H1 (cell line): ENCODE measurements at regions not wholly inside any gene's neighbourhood (a gene's known extent, or its start where the extent isn't known, plus 50 kb on each side); places are given as distances from the start of the nearest gene placed in this dataset.

Source experiments
- CTCF ChIA-PET: fragments of 300-600 bp; sonication (Branson Sonifier 250); formaldehyde crosslinking; loops from one replicate; lab custom pipeline; 2021; ENCODE audit not compliant: partially characterized antibody; lab: Charles Lee
- POLR2A ChIA-PET: fragments of 300-600 bp; sonication (Branson Sonifier 250); formaldehyde crosslinking; loops from one replicate; lab custom pipeline; 2021; ENCODE audit warnings: inconsistent platforms; ENCODE audit not compliant: partially characterized antibody; lab: Charles Lee
- DNase-seq, 2 experiments: peaks; one replicate each; pipeline versions ENCODE4 v3.0.0 to v3.0.0-alpha.2; 2010 to 2022; ENCODE audit warnings: low spot score in 2 of 2, low read depth in 1 of 2, mixed read lengths in 1 of 2
- FAIRE-seq: peaks from 2 replicates; lab custom pipeline; 2011; peaks lifted over from hg19 to GRCh38; lab: Jason Lieb, UNC
- H2AFZ ChIP-seq: 2 replicates; pipeline ENCODE4 v1.8.1; 2012; ENCODE audit warnings: low read length, inconsistent platforms
- H2AK5ac ChIP-seq: 2 replicates; pipeline ENCODE4 v1.6.1; 2013; ENCODE audit warnings: low read depth, low read length
- H2BK120ac ChIP-seq: replicated peaks from 2 replicates; pipeline ENCODE3; 2013; ENCODE audit warnings: low read depth, low read length, inconsistent platforms
- H2BK12ac ChIP-seq: 2 replicates; pipeline ENCODE4 v1.6.1; 2013; ENCODE audit warnings: low read depth, low read length
- H2BK15ac ChIP-seq: 2 replicates; pipeline ENCODE4 v1.6.1; 2013; ENCODE audit warnings: low read length
- H2BK20ac ChIP-seq: 2 replicates; pipeline ENCODE4 v1.6.1; 2013; ENCODE audit warnings: low read length
- H2BK5ac ChIP-seq: 2 replicates; pipeline ENCODE4 v1.6.1; 2013; ENCODE audit warnings: low read depth, low read length
- H3K14ac ChIP-seq: 2 replicates; pipeline ENCODE4 v1.6.1; 2013; ENCODE audit warnings: inconsistent platforms; ENCODE audit not compliant: insufficient read length
- H3K18ac ChIP-seq: 2 replicates; pipeline ENCODE4 v1.6.1; 2013; ENCODE audit warnings: low read length; ENCODE audit errors: extremely low read depth
- H3K23ac ChIP-seq: 2 replicates; pipeline ENCODE4 v1.6.1; 2013; ENCODE audit warnings: inconsistent platforms; ENCODE audit not compliant: insufficient read length
- H3K23me2 ChIP-seq: 2 replicates; pipeline ENCODE4 v1.6.1; 2013; ENCODE audit warnings: low read depth, low read length
- H3K27ac ChIP-seq: 2 replicates; pipeline ENCODE4 v1.6.1; 2011; ENCODE audit warnings: low read depth, low read length, inconsistent platforms
- H3K27me3 ChIP-seq, 4 experiments: replicated peaks in 1 of 4; 1 replicate in 1 of 4; 2 replicates in 3 of 4; pipeline versions ENCODE4 v1.6.1 to v1.8.1; 2011 to 2013; ENCODE audit warnings: low read length in 3 of 4, mild to moderate bottlenecking in 3 of 4, inconsistent platforms in 2 of 4, mixed read lengths in 2 of 4, moderate library complexity in 1 of 4; ENCODE audit not compliant: control insufficient read depth in 3 of 4, insufficient read depth in 3 of 4; ENCODE audit errors: extremely low read depth in 1 of 4
- H3K36me3 ChIP-seq, 4 experiments: 2 replicates each; pipeline versions ENCODE4 v1.6.1 to v1.8.1; 2011 to 2013; ENCODE audit warnings: mild to moderate bottlenecking in 4 of 4, low read length in 3 of 4, moderate library complexity in 2 of 4, control low read depth in 1 of 4, inconsistent platforms in 1 of 4; ENCODE audit not compliant: insufficient read depth in 4 of 4, control insufficient read depth in 2 of 4
- H3K4ac ChIP-seq: replicated peaks from 2 replicates; pipeline ENCODE3; 2013; ENCODE audit warnings: low read length, low read depth, mixed read lengths, inconsistent platforms; ENCODE audit not compliant: insufficient read length
- H3K4me1 ChIP-seq, 4 experiments: replicated peaks in 1 of 4; 1 replicate in 1 of 4; 2 replicates in 3 of 4; pipeline versions ENCODE4 v1.6.1 to v1.8.1; 2011 to 2013; ENCODE audit warnings: low read length in 3 of 4, inconsistent platforms in 2 of 4, mixed read lengths in 1 of 4; ENCODE audit not compliant: insufficient read depth in 4 of 4, control insufficient read depth in 3 of 4
- H3K4me2 ChIP-seq, 2 experiments: 2 replicates each; pipeline versions ENCODE4 v1.6.1 to v1.8.1; 2011 to 2013; ENCODE audit warnings: low read depth in 2 of 2, low read length in 2 of 2, control low read depth in 1 of 2, inconsistent platforms in 1 of 2, mild to moderate bottlenecking in 1 of 2; ENCODE audit not compliant: insufficient read depth in 1 of 2
- H3K4me3 ChIP-seq, 4 experiments: fragments of 200-600, 300-600 bp in 1 of 4; sonication (generic), shearing (Covaris generic), sonication (Bioruptor Twin) in 1 of 4; 2 replicates each; pipeline versions ENCODE4 v1.5.1 to v1.8.1; 2011 to 2016; ENCODE audit warnings: low read length in 4 of 4, low read depth in 3 of 4, control low read depth in 2 of 4, inconsistent platforms in 2 of 4, mild to moderate bottlenecking in 2 of 4, mixed read lengths in 1 of 4, moderate library complexity in 1 of 4; ENCODE audit not compliant: insufficient read depth in 2 of 4; ENCODE audit errors: extremely low read depth in 1 of 4
- H3K56ac ChIP-seq: replicated peaks from 2 replicates; pipeline ENCODE3; 2013; ENCODE audit warnings: low read depth, mild to moderate bottlenecking, mixed read lengths, low read length, inconsistent platforms; ENCODE audit not compliant: insufficient read length
- H3K79me1 ChIP-seq: 2 replicates; pipeline ENCODE4 v1.6.1; 2013; ENCODE audit warnings: low read depth, low read length, control low read depth
- H3K79me2 ChIP-seq, 2 experiments: 2 replicates each; pipeline versions ENCODE4 v1.6.1 to v1.8.1; 2012 to 2013; ENCODE audit warnings: low read length in 2 of 2, mild to moderate bottlenecking in 2 of 2, inconsistent platforms in 1 of 2; ENCODE audit not compliant: insufficient read depth in 2 of 2, control insufficient read depth in 1 of 2
- H3K9ac ChIP-seq, 4 experiments: replicated peaks in 1 of 4; 1 replicate in 1 of 4; 2 replicates in 3 of 4; pipeline versions ENCODE4 v1.6.1 to v1.8.1; 2011 to 2013; ENCODE audit warnings: low read depth in 3 of 4, low read length in 3 of 4, control low read depth in 2 of 4, mild to moderate bottlenecking in 2 of 4, moderate library complexity in 2 of 4, inconsistent platforms in 1 of 4; ENCODE audit errors: extremely low read depth in 1 of 4
- H3K9me3 ChIP-seq, 2 experiments: 2 replicates each; pipeline versions ENCODE4 v1.6.1 to v1.8.1; 2012 to 2013; ENCODE audit warnings: mild to moderate bottlenecking in 2 of 2, moderate library complexity in 2 of 2, control low read depth in 1 of 2, inconsistent platforms in 1 of 2, low read depth in 1 of 2, low read length in 1 of 2, mixed read lengths in 1 of 2; ENCODE audit not compliant: insufficient read depth in 2 of 2
- H4K20me1 ChIP-seq, 2 experiments: replicated peaks in 1 of 2; 2 replicates each; pipeline versions ENCODE3 to v1.8.1; 2011 to 2013; ENCODE audit warnings: inconsistent platforms in 2 of 2, low read length in 2 of 2, mild to moderate bottlenecking in 1 of 2; ENCODE audit not compliant: insufficient read depth in 2 of 2, control insufficient read depth in 1 of 2
- H4K5ac ChIP-seq: 2 replicates; pipeline ENCODE4 v1.6.1; 2013; ENCODE audit warnings: low read length, low read depth, mixed read lengths, inconsistent platforms; ENCODE audit not compliant: insufficient read length
- H4K8ac ChIP-seq: 2 replicates; pipeline ENCODE4 v1.8.0; 2013; ENCODE audit warnings: mild to moderate bottlenecking, moderate library complexity, low read length, inconsistent platforms; ENCODE audit not compliant: insufficient read depth; ENCODE audit errors: extremely low read depth
- H4K91ac ChIP-seq: replicated peaks from 2 replicates; pipeline ENCODE3; 2013; ENCODE audit warnings: low read length, mixed read lengths, inconsistent platforms; ENCODE audit not compliant: insufficient read length
- SP2 ChIP-seq: IDR thresholded peaks from 2 replicates; pipeline ENCODE4 v1.6.1; 2012; ENCODE audit warnings: mild to moderate bottlenecking, low read length, inconsistent platforms
- WGBS, 2 experiments: shearing (Covaris generic) in 1 of 2; methylation state at CpG; one replicate each; pipeline versions ENCODE4 v1.1.6 to v1.1.7; 2013 to 2015; ENCODE audit warnings: low lambda C conversion rate in 2 of 2, mixed read lengths in 2 of 2, inconsistent platforms in 1 of 2, low coverage in 1 of 2, missing lambda C conversion rate in 1 of 2; ENCODE audit not compliant: insufficient replicate concordance in 2 of 2, insufficient coverage in 1 of 2, insufficient read length in 1 of 2; ENCODE audit errors: extremely low coverage in 1 of 2, missing lambda C conversion rate in 1 of 2; 5-methylcytosine and 5-hydroxymethylcytosine counted together

GRCh38 chr5:60516688-60517087 is 183.3 kb downstream of the DEPDC1B start:
- Histone ChIP-seq H2BK15ac (no peak overlapping the region), H3K23ac (no peak overlapping the region), H2BK5ac (no peak overlapping the region), H3K79me1 (no peaks in the 10 kb centered on the region), H3K14ac (no peak overlapping the region), H4K8ac (peak overlapping the region; percentile 51), H2BK12ac (no peak overlapping the region), H2BK20ac (no peak overlapping the region), H2BK120ac (no peak overlapping the region), H3K4me2 (no peak overlapping the region), H3K4me1 (peaks cover 0 to 2% (median 0%) of the 10 kb centered on the region in 4 experiments; a peak in 1 of 7 replicates), H2AFZ (no peak overlapping the region), H4K91ac (no peak overlapping the region), H3K4me3 (no peak overlapping the region), H4K5ac (no peak overlapping the region), H3K56ac (no peak overlapping the region), H3K4ac (no peak overlapping the region), H3K36me3 (no peaks in the 10 kb centered on the region), H3K18ac (no peak overlapping the region), H3K9me3 (no peaks in the 10 kb centered on the region), H3K23me2 (no peaks in the 10 kb centered on the region), H2AK5ac (no peak overlapping the region), H3K9ac (no peak overlapping the region), H3K79me2 (no peaks in the 10 kb centered on the region), H3K27me3 (no peaks in the 10 kb centered on the region), H3K27ac (no peak overlapping the region), H4K20me1 (no peaks in the 10 kb centered on the region)
- WGBS, 2 experiments: 91% methylated on average over 2 of the region's 2 CpGs; no CpG with 5 or more reads in 1 of the 2 experiments
- ChIA-PET POLR2A (interaction anchor here (1.4 kb wide), 1 partner anchor 182 kb away, joined by 4 read pairs; no protein-coding TSS in a partner anchor), CTCF (interaction anchor here (0.6 to 2.7 kb wide), 6 partner anchors 9 to 230 kb away, joined by 3 to 9 read pairs (median 3); no protein-coding TSS in a partner anchor)
- DNase-seq (peak in 1 of 2 experiments; percentile 45), FAIRE-seq (no peak)
- no peak for TF ChIP-seq SP2
